Neuronal stem cell (in vitro differentiated cells): ENCODE measurements at regions not wholly inside any gene's neighbourhood (a gene's known extent, or its start where the extent isn't known, plus 50 kb on each side); places are given as distances from the start of the nearest gene placed in this dataset.

Experiments used
- DNase-seq: peaks from one replicate; pipeline ENCODE4 v3.0.0-alpha.2; 2013; ENCODE audit warnings: low spot score
- H2AFZ ChIP-seq: one replicate; pipeline ENCODE4 v1.6.1; 2013; ENCODE audit warnings: mild to moderate bottlenecking, low read length, inconsistent platforms
- H2AK5ac ChIP-seq: 2 replicates; pipeline ENCODE4 v1.6.1; 2013; ENCODE audit warnings: low read depth, mild to moderate bottlenecking, inconsistent platforms, low read length, moderate library complexity, mixed read lengths
- H2BK120ac ChIP-seq: 2 replicates; pipeline ENCODE4 v1.6.1; 2013; ENCODE audit warnings: low read depth, mild to moderate bottlenecking, inconsistent platforms, low read length, moderate library complexity, mixed read lengths
- H2BK12ac ChIP-seq: one replicate; pipeline ENCODE4 v1.6.1; 2013; ENCODE audit warnings: low read length, inconsistent platforms
- H2BK15ac ChIP-seq: 2 replicates; pipeline ENCODE4 v1.6.1; 2013; ENCODE audit warnings: mild to moderate bottlenecking, low read length, inconsistent platforms, mixed read lengths
- H2BK5ac ChIP-seq: one replicate; pipeline ENCODE4 v1.6.1; 2013; ENCODE audit warnings: inconsistent platforms, mild to moderate bottlenecking, low read length, moderate library complexity
- H3K14ac ChIP-seq: one replicate; pipeline ENCODE4 v1.6.1; 2013; ENCODE audit warnings: low read length, inconsistent platforms
- H3K18ac ChIP-seq: 2 replicates; pipeline ENCODE4 v1.6.1; 2013; ENCODE audit warnings: low read length, inconsistent platforms
- H3K23ac ChIP-seq: 2 replicates; pipeline ENCODE4 v1.6.1; 2013; ENCODE audit warnings: low read depth, mild to moderate bottlenecking, mixed read lengths, low read length, inconsistent platforms; ENCODE audit not compliant: poor library complexity
- H3K27ac ChIP-seq: replicated peaks from 3 replicates; pipeline ENCODE4 v1.5.1; 2013; ENCODE audit warnings: low read length, inconsistent platforms
- H3K27me3 ChIP-seq, 3 experiments: 2 replicates each; pipeline ENCODE4 v1.6.1; 2013; ENCODE audit warnings: low read length in 3 of 3, mild to moderate bottlenecking in 2 of 3, inconsistent platforms in 1 of 3, low read depth in 1 of 3, mixed read lengths in 1 of 3, moderate library complexity in 1 of 3; ENCODE audit not compliant: control insufficient read depth in 3 of 3, insufficient read depth in 3 of 3
- H3K36me3 ChIP-seq, 2 donors: replicated peaks in 1 of 2; 2 replicates each; pipeline ENCODE4 v1.6.1; 2013; ENCODE audit warnings: low read length in 2 of 2; ENCODE audit not compliant: control insufficient read depth in 2 of 2, insufficient read depth in 2 of 2
- H3K4ac ChIP-seq: 2 replicates; pipeline ENCODE4 v1.6.1; 2013; ENCODE audit warnings: inconsistent platforms, mild to moderate bottlenecking, low read length, moderate library complexity
- H3K4me1 ChIP-seq, 2 donors: 1 replicate in 1 of 2; 2 replicates in 1 of 2; pipeline ENCODE4 v1.6.1; 2013; ENCODE audit warnings: low read length in 2 of 2, low read depth in 1 of 2; ENCODE audit not compliant: control insufficient read depth in 2 of 2, insufficient read depth in 1 of 2
- H3K4me2 ChIP-seq: one replicate; pipeline ENCODE4 v1.6.1; 2013; ENCODE audit warnings: mild to moderate bottlenecking, low read length, inconsistent platforms; ENCODE audit not compliant: insufficient read depth, poor library complexity, severe bottlenecking
- H3K4me3 ChIP-seq, 2 donors: 2 replicates each; pipeline ENCODE4 v1.5.1; 2013; ENCODE audit warnings: low read length in 2 of 2, mild to moderate bottlenecking in 2 of 2, inconsistent platforms in 1 of 2, moderate library complexity in 1 of 2
- H3K79me1 ChIP-seq: one replicate; pipeline ENCODE4 v1.6.1; 2013; ENCODE audit warnings: low read depth, mild to moderate bottlenecking, inconsistent platforms, low read length, moderate library complexity
- H3K9ac ChIP-seq: one replicate; pipeline ENCODE4 v1.6.1; 2013; ENCODE audit warnings: mild to moderate bottlenecking, low read depth, low read length, inconsistent platforms; ENCODE audit not compliant: poor library complexity
- H3K9me3 ChIP-seq, 2 donors: replicated peaks in 1 of 2; 2 replicates each; pipeline versions ENCODE3 to v1.6.1; 2013; ENCODE audit warnings: low read length in 2 of 2, mild to moderate bottlenecking in 2 of 2, inconsistent platforms in 1 of 2, low read depth in 1 of 2, mixed read lengths in 1 of 2, moderate library complexity in 1 of 2; ENCODE audit not compliant: control insufficient read depth in 2 of 2, insufficient read depth in 1 of 2
- H4K8ac ChIP-seq: one replicate; pipeline ENCODE4 v1.6.1; 2013; ENCODE audit warnings: low read depth, mild to moderate bottlenecking, inconsistent platforms, low read length, moderate library complexity
- H4K91ac ChIP-seq: one replicate; pipeline ENCODE4 v1.6.1; 2013; ENCODE audit warnings: low read length, low read depth, mild to moderate bottlenecking, inconsistent platforms; ENCODE audit not compliant: poor library complexity
- WGBS, 2 donors: extraction: QIAGEN DNeasy Blood & Tissue Kit; methylation state at CpG; one replicate each; pipeline ENCODE4 v1.1.7; 2013; ENCODE audit warnings: missing lambda C conversion rate in 2 of 2, mixed read lengths in 1 of 2; ENCODE audit not compliant: insufficient read length in 2 of 2, insufficient replicate concordance in 1 of 2; ENCODE audit errors: extremely low coverage in 2 of 2; 5-methylcytosine and 5-hydroxymethylcytosine counted together

GRCh38 chr7:126286317-126286716 is 966.4 kb downstream of the GRM8 start:
- Histone ChIP-seq H3K18ac (no peak overlapping the region), H3K27ac (no peak overlapping the region), H2AK5ac (no peak overlapping the region), H3K4me2 (no peak overlapping the region), H3K9ac (no peak overlapping the region), H4K8ac (no peak overlapping the region), H3K9me3 (no peaks in the 10 kb centered on the region), H3K27me3 (no peaks in the 10 kb centered on the region), H2BK15ac (no peak overlapping the region), H3K4me3 (no peak overlapping the region), H3K4me1 (no peaks in the 10 kb centered on the region), H2BK120ac (no peak overlapping the region), H3K4ac (no peak overlapping the region), H4K91ac (no peak overlapping the region), H3K79me1 (no peaks in the 10 kb centered on the region), H3K36me3 (no peaks in the 10 kb centered on the region), H3K14ac (no peak overlapping the region), H2BK12ac (no peak overlapping the region), H2BK5ac (no peak overlapping the region), H3K23ac (no peak overlapping the region), H2AFZ (no peak overlapping the region)
- WGBS, 2 donors = no CpG with 5 or more reads among the region's 2 CpGs
- no peak for DNase-seq

- H3K9me3 ChIP-seq = no peaks in the 10 kb centered on the region
- no peak for DNase-seq
- H3K79me1 ChIP-seq = no peaks in the 10 kb centered on the region
- no peak overlapping the region for H3K4me3 ChIP-seq
- no peak overlapping the region for H3K9ac ChIP-seq
- H2BK12ac ChIP-seq = no peak overlapping the region
- no peak overlapping the region for H3K4me2 ChIP-seq
- H2BK120ac ChIP-seq = no peak overlapping the region
- no peaks in the 10 kb centered on the region for H3K27me3 ChIP-seq
- H2BK15ac ChIP-seq = no peak overlapping the region
- H3K4ac ChIP-seq = no peak overlapping the region
- H3K27ac ChIP-seq = no peak overlapping the region
- no peak overlapping the region for H3K14ac ChIP-seq
- no peaks in the 10 kb centered on the region for H3K36me3 ChIP-seq
- H2AK5ac ChIP-seq = no peak overlapping the region
- no peak overlapping the region for H2AFZ ChIP-seq
- no peaks in the 10 kb centered on the region for H3K4me1 ChIP-seq
- no peak overlapping the region for H4K91ac ChIP-seq
- no peak overlapping the region for H4K8ac ChIP-seq
- H3K18ac ChIP-seq = no peak overlapping the region
- H3K23ac ChIP-seq = no peak overlapping the region
- no peak overlapping the region for H2BK5ac ChIP-seq
- WGBS, 2 donors = no CpG with 5 or more reads among the region's 5 CpGs
These were observed 1016.5 kb downstream of the GRM8 start for GRCh38 chr7:126236261-126236660.

GRCh38 chr7:126228356-126229061 is 1024.2 kb downstream of the GRM8 start:
- H2BK5ac ChIP-seq = no peak overlapping the region
- no CpG with 5 or more reads among the region's 4 CpGs for WGBS, 2 donors
- no peak overlapping the region for H3K23ac ChIP-seq
- no peak overlapping the region for H3K18ac ChIP-seq
- no peak overlapping the region for H4K8ac ChIP-seq
- no peak overlapping the region for H3K4me2 ChIP-seq
- H3K9ac ChIP-seq = no peak overlapping the region
- H2BK120ac ChIP-seq = no peak overlapping the region
- no peaks in the 10 kb centered on the region for H3K36me3 ChIP-seq
- peaks cover 0 to 6% of the 10 kb centered on the region in 2 donors for H3K4me1 ChIP-seq
- no peak overlapping the region for H2AK5ac ChIP-seq
- no peaks in the 10 kb centered on the region for H3K79me1 ChIP-seq
- H3K14ac ChIP-seq = no peak overlapping the region
- no peak overlapping the region for H3K27ac ChIP-seq
- no peak overlapping the region for H2BK12ac ChIP-seq
- H3K27me3 ChIP-seq = no peaks in the 10 kb centered on the region
- no peak overlapping the region for H3K4me3 ChIP-seq
- H3K4ac ChIP-seq = no peak overlapping the region
- peak; percentile 6 for DNase-seq
- no peak overlapping the region for H2AFZ ChIP-seq
- no peak overlapping the region for H2BK15ac ChIP-seq
- H3K9me3 ChIP-seq = no peaks in the 10 kb centered on the region
- H4K91ac ChIP-seq = no peak overlapping the region

GRCh38 chr7:126227643-126228042 is 1025.1 kb downstream of the GRM8 start:
- Histone ChIP-seq H3K27ac (no peak overlapping the region), H3K36me3 (no peaks in the 10 kb centered on the region), H2BK15ac (no peak overlapping the region), H4K91ac (no peak overlapping the region), H3K4me3 (no peak overlapping the region), H4K8ac (no peak overlapping the region), H3K4me2 (no peak overlapping the region), H3K23ac (no peak overlapping the region), H2AFZ (no peak overlapping the region), H3K79me1 (no peaks in the 10 kb centered on the region), H3K9me3 (no peaks in the 10 kb centered on the region), H3K4ac (no peak overlapping the region), H3K27me3 (no peaks in the 10 kb centered on the region), H3K9ac (no peak overlapping the region), H2BK12ac (no peak overlapping the region), H2AK5ac (no peak overlapping the region), H2BK120ac (no peak overlapping the region), H2BK5ac (no peak overlapping the region), H3K4me1 (peaks cover 0 to 6% of the 10 kb centered on the region in 2 donors), H3K14ac (no peak overlapping the region), H3K18ac (no peak overlapping the region)
- DNase-seq = no peak
- no CpG with 5 or more reads among the region's 1 CpG for WGBS, 2 donors
